DOHH2 (cell line): ENCODE measurements at regions not wholly inside any gene's neighbourhood (a gene's known extent, or its start where the extent isn't known, plus 50 kb on each side); places are given as distances from the start of the nearest gene placed in this dataset.

Source experiments
- EZH2phosphoT487 ChIP-seq: fragments of 200-600 bp; sonication (generic); IDR thresholded peaks from 2 replicates; pipeline ENCODE4 v1.6.1; 2017; ENCODE audit warnings: borderline replicate concordance, mild to moderate bottlenecking, antibody characterized with exemption, low read length, moderate library complexity, mixed read lengths
- TF ChIP-seq, protein P1 (sequence below): fragments of 200-600 bp; sonication (generic); IDR thresholded peaks from one replicate; pipeline ENCODE4 v1.5.1; 2014; ENCODE audit warnings: antibody characterized with exemption, mild to moderate bottlenecking, low read depth, low read length; ENCODE audit not compliant: poor library complexity, severe bottlenecking

DNA sequence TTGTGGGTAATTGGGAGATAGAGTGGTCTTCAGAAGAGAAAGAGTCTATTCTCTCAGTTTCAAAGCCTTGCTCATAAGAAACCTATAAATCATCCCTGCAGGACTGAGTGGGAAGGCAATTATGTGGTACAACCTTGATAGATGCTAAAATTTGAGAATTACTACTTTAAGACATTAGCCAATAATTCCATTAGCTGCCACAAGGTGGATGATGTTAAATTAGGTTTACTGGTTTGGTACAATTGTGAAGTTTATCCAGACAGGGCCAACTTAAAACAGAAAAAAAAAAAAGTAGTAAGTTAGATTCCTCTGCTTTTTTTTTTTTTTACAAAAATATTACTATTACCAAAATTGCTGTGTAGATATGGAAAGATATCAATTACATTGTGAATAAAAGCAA, 73.2 kb upstream of the AMOT start:
- TF ChIP-seq, protein P1, sequence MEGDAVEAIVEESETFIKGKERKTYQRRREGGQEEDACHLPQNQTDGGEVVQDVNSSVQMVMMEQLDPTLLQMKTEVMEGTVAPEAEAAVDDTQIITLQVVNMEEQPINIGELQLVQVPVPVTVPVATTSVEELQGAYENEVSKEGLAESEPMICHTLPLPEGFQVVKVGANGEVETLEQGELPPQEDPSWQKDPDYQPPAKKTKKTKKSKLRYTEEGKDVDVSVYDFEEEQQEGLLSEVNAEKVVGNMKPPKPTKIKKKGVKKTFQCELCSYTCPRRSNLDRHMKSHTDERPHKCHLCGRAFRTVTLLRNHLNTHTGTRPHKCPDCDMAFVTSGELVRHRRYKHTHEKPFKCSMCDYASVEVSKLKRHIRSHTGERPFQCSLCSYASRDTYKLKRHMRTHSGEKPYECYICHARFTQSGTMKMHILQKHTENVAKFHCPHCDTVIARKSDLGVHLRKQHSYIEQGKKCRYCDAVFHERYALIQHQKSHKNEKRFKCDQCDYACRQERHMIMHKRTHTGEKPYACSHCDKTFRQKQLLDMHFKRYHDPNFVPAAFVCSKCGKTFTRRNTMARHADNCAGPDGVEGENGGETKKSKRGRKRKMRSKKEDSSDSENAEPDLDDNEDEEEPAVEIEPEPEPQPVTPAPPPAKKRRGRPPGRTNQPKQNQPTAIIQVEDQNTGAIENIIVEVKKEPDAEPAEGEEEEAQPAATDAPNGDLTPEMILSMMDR, result no peak
- no peak for TF ChIP-seq EZH2phosphoT487
